HCT116 (cell line): ENCODE measurements at regions not wholly inside any gene's neighbourhood (a gene's known extent, or its start where the extent isn't known, plus 50 kb on each side); places are given as distances from the start of the nearest gene placed in this dataset.

ENCODE experiments used
- ATAC-seq: fragments of 200-7000 bp; cut with Tn5 transposase; 2 replicates; pipeline ENCODE4 v1.9.1; 2020; ENCODE audit warnings: mild to moderate bottlenecking, moderate library complexity
- BruUV-seq: library from RNA; stranded (reverse); fragments of 400-500 nt; replicated peaks from 2 replicates; lab custom pipeline; 2021; lab: Mats Ljungman, UMichigan
- CTCF ChIA-PET: fragments of 300-600 bp; sonication (Branson Sonifier 250); formaldehyde crosslinking; loops from one replicate; lab custom pipeline; 2021; ENCODE audit warnings: antibody characterized with exemption; lab: Charles Lee
- POLR2A ChIA-PET: fragments of 300-600, 350-600 bp; sonication (Branson Sonifier 250); formaldehyde crosslinking; loops from one replicate; lab custom pipeline; 2021; ENCODE audit warnings: antibody characterized with exemption; lab: Charles Lee
- RAD21 ChIA-PET, 2 experiments: fragments of 300-600 bp; sonication (Branson Sonifier 250); formaldehyde crosslinking; loops; one replicate each; lab custom pipeline; 2023; ENCODE audit warnings: low total read pairs in 2 of 2; ENCODE audit not compliant: uncharacterized antibody in 2 of 2, unreplicated experiment in 2 of 2, low non-redundant PET in 1 of 2; lab: Charles Lee
- DNase-seq: peaks from one replicate; pipeline ENCODE4 v3.0.0-alpha.2; 2010; ENCODE audit warnings: low read depth, low spot score
- H2AFZ ChIP-seq: fragments of 200-600 bp; shearing (Covaris generic), sonication (generic); 2 replicates; pipeline ENCODE4 v1.6.1; 2017; ENCODE audit warnings: low read depth, mixed run types, mixed read lengths, antibody characterized with exemption, low read length; ENCODE audit not compliant: poor library complexity, severe bottlenecking
- H3K27ac ChIP-seq: 2 replicates; pipeline ENCODE4 v1.5.1; 2012; ENCODE audit warnings: low read depth, low read length
- H3K27me3 ChIP-seq: fragments of 200-600 bp; sonication (generic); 2 replicates; pipeline ENCODE4 v1.6.1; 2016; ENCODE audit warnings: mixed run types, low read length, mixed read lengths; ENCODE audit not compliant: insufficient read depth
- H3K36me3 ChIP-seq, 2 experiments: fragments of 200-500 bp in 1 of 2; fragments of 200-600 bp in 1 of 2; sonication (Bioruptor generic) in 1 of 2; sonication (generic) in 1 of 2; 2 replicates each; pipeline versions ENCODE4 v1.5.1 to v1.6.1; 2014 to 2016; ENCODE audit warnings: low read length in 2 of 2, inconsistent platforms in 1 of 2, mixed read lengths in 1 of 2, mixed run types in 1 of 2; ENCODE audit not compliant: insufficient read depth in 2 of 2, control insufficient read depth in 1 of 2
- H3K4me1 ChIP-seq, 2 experiments: fragments of 200-600 bp in 1 of 2; sonication (generic) in 1 of 2; 2 replicates each; pipeline versions ENCODE4 v1.5.1 to v1.6.1; 2012 to 2017; ENCODE audit warnings: low read length in 2 of 2, inconsistent platforms in 1 of 2, mild to moderate bottlenecking in 1 of 2, mixed read lengths in 1 of 2, mixed run types in 1 of 2, moderate library complexity in 1 of 2; ENCODE audit not compliant: insufficient read depth in 2 of 2, control insufficient read depth in 1 of 2
- H3K4me2 ChIP-seq: fragments of 200-600 bp; sonication (generic); 2 replicates; pipeline ENCODE4 v1.6.1; 2017; ENCODE audit warnings: mixed run types, low read length, mixed read lengths
- H3K4me3 ChIP-seq, 2 experiments: fragments of 200-600 bp in 1 of 2; sonication (generic) in 1 of 2; replicated peaks in 1 of 2; 2 replicates each; pipeline ENCODE4 v1.5.1; 2011 to 2016; ENCODE audit warnings: low read length in 2 of 2, control low read depth in 1 of 2, low read depth in 1 of 2, mild to moderate bottlenecking in 1 of 2, mixed read lengths in 1 of 2, mixed run types in 1 of 2
- H3K79me2 ChIP-seq: fragments of 200-600 bp; sonication (generic); 2 replicates; pipeline ENCODE4 v1.6.1; 2017; ENCODE audit warnings: mild to moderate bottlenecking, mixed run types, low read length, moderate library complexity, mixed read lengths; ENCODE audit not compliant: insufficient read depth
- H3K9ac ChIP-seq: fragments of 200-600 bp; sonication (generic); 2 replicates; pipeline ENCODE4 v1.6.1; 2016; ENCODE audit warnings: low read length, mixed read lengths
- H3K9me2 ChIP-seq: fragments of 200-600 bp; sonication (generic), shearing (Covaris generic); 2 replicates; pipeline ENCODE4 v1.6.1; 2017; ENCODE audit warnings: mixed run types, mild to moderate bottlenecking, moderate library complexity; ENCODE audit not compliant: insufficient read depth
- H3K9me3 ChIP-seq, 2 experiments: fragments of 200-500 bp in 1 of 2; fragments of 200-600 bp in 1 of 2; sonication (Bioruptor generic) in 1 of 2; sonication (generic) in 1 of 2; 2 replicates each; pipeline ENCODE4 v1.6.1; 2014 to 2017; ENCODE audit warnings: low read length in 2 of 2, mixed read lengths in 2 of 2, inconsistent platforms in 1 of 2, low read depth in 1 of 2, mild to moderate bottlenecking in 1 of 2, mixed run types in 1 of 2, moderate library complexity in 1 of 2; ENCODE audit not compliant: control insufficient read depth in 1 of 2, insufficient read depth in 1 of 2
- H4K20me1 ChIP-seq: fragments of 200-600 bp; sonication (generic), shearing (Covaris generic); 2 replicates; pipeline ENCODE4 v1.6.1; 2017; ENCODE audit warnings: mixed run types, mild to moderate bottlenecking, moderate library complexity; ENCODE audit not compliant: insufficient read depth
- ATF3 ChIP-seq: IDR thresholded peaks from 2 replicates; pipeline ENCODE4 v1.6.1; 2012
- CBX3 ChIP-seq: IDR thresholded peaks from 2 replicates; pipeline ENCODE4 v1.6.1; 2012; ENCODE audit warnings: low read depth
- CEBPB ChIP-seq: IDR thresholded peaks from 2 replicates; pipeline ENCODE4 v1.6.1; 2012; ENCODE audit warnings: low read depth
- CTCF ChIP-seq, 3 experiments: fragments of 200-600 bp in 1 of 3; sonication (generic) in 1 of 3; IDR thresholded peaks in 2 of 3; conservative IDR thresholded peaks in 1 of 3; 2 replicates each; pipeline ENCODE4 v1.5.1; 2012 to 2017; ENCODE audit warnings: low read depth in 2 of 3, low read length in 2 of 3, antibody characterized with exemption in 1 of 3, borderline replicate concordance in 1 of 3, control low read depth in 1 of 3, mild to moderate bottlenecking in 1 of 3, mixed read lengths in 1 of 3, mixed run types in 1 of 3, moderate library complexity in 1 of 3; ENCODE audit not compliant: insufficient read depth in 1 of 3
- EGR1 ChIP-seq: IDR thresholded peaks from 2 replicates; pipeline ENCODE4 v1.6.1; 2012; ENCODE audit warnings: low read depth
- ELF1 ChIP-seq: IDR thresholded peaks from 2 replicates; pipeline ENCODE4 v1.6.1; 2012; ENCODE audit warnings: low read depth, borderline replicate concordance
- EZH2 ChIP-seq: fragments of 200-600 bp; sonication (generic); IDR thresholded peaks from 2 replicates; pipeline ENCODE4 v1.6.1; 2017; ENCODE audit warnings: antibody characterized with exemption, mixed run types
- EZH2phosphoT487 ChIP-seq: fragments of 200-600 bp; IDR thresholded peaks from 2 replicates; pipeline ENCODE4 v1.6.1; 2018; ENCODE audit warnings: antibody characterized with exemption, borderline replicate concordance
- FOSL1 ChIP-seq: IDR thresholded peaks from 2 replicates; pipeline ENCODE4 v1.6.1; 2012; ENCODE audit warnings: low read depth
- JUND ChIP-seq: IDR thresholded peaks from 2 replicates; pipeline ENCODE4 v1.6.1; 2012
- MAX ChIP-seq: IDR thresholded peaks from 2 replicates; pipeline ENCODE4 v1.6.1; 2012
- POLR2A ChIP-seq: IDR thresholded peaks from 2 replicates; pipeline ENCODE4 v1.7.0; 2011; ENCODE audit warnings: borderline replicate concordance; ENCODE audit not compliant: insufficient read depth, insufficient read length; ENCODE audit errors: extremely low read depth
- POLR2AphosphoS5 ChIP-seq: IDR thresholded peaks from 2 replicates; pipeline ENCODE4 v1.6.1; 2011; ENCODE audit warnings: mild to moderate bottlenecking, low read depth, low read length, moderate library complexity
- RAD21 ChIP-seq: IDR thresholded peaks from 2 replicates; pipeline ENCODE4 v1.6.1; 2012; ENCODE audit warnings: low read depth, mild to moderate bottlenecking
- SIN3A ChIP-seq: IDR thresholded peaks from 2 replicates; pipeline ENCODE4 v1.6.1; 2012; ENCODE audit warnings: low read depth
- SP1 ChIP-seq: IDR thresholded peaks from 2 replicates; pipeline ENCODE4 v1.6.1; 2012; ENCODE audit warnings: low read depth
- SRF ChIP-seq: IDR thresholded peaks from 2 replicates; pipeline ENCODE4 v1.6.1; 2012; ENCODE audit warnings: low read depth
- TCF7L2 ChIP-seq: IDR thresholded peaks from 2 replicates; pipeline ENCODE4 v1.7.0; 2011; ENCODE audit warnings: borderline replicate concordance, inconsistent platforms; ENCODE audit not compliant: insufficient read depth, insufficient read length; ENCODE audit errors: extremely low read depth
- YY1 ChIP-seq: IDR thresholded peaks from 2 replicates; pipeline ENCODE4 v1.6.1; 2011; ENCODE audit warnings: low read length, low read depth, moderate library complexity, mild to moderate bottlenecking; ENCODE audit not compliant: insufficient replicate concordance; ENCODE audit errors: extremely low read depth
- ZFX ChIP-seq: fragments of 450-650 bp; IDR thresholded peaks from 2 replicates; pipeline ENCODE4 v1.6.1; 2017
- ZNF274 ChIP-seq: fragments of 200-500 bp; sonication (Bioruptor generic); IDR thresholded peaks from 2 replicates; pipeline ENCODE4 v1.6.1; 2014; ENCODE audit warnings: mild to moderate bottlenecking, low read depth, low read length, inconsistent platforms
- intact Hi-C: fragments of 100-400 bp; cut with micrococcal nuclease; formaldehyde crosslinking; loops from 2 replicates; pipeline ENCODE4 v1.10.0; 2022

- no peaks in the 10 kb centered on the region for H4K20me1 ChIP-seq
- no peak for ATAC-seq
These were observed 122.3 kb upstream of the RAB6C start for GRCh38 chr2:129857200-129857599.

GRCh38 chr2:129859175-129859574 lies 120.3 kb upstream of the RAB6C start:
- Histone ChIP-seq H3K9me2 (no peaks in the 10 kb centered on the region), H2AFZ (no peak overlapping the region), H3K27me3 (no peaks in the 10 kb centered on the region; the same call in 1 of the 2 replicates), H3K4me2 (no peak overlapping the region), H3K9ac (no peak overlapping the region), H4K20me1 (no peaks in the 10 kb centered on the region), H3K4me3 (no peak overlapping the region), H3K4me1 (no peaks in the 10 kb centered on the region), H3K36me3 (no peaks in the 10 kb centered on the region), H3K27ac (no peak overlapping the region), H3K9me3 (no peaks in the 10 kb centered on the region), H3K79me2 (no peaks in the 10 kb centered on the region)
- DNase-seq (no peak), ATAC-seq (peak; percentile 27; the same call in 1 of the 2 replicates)
- ChIA-PET CTCF (no interaction called here), POLR2A (no interaction called here), RAD21 (no interaction called here)
- intact Hi-C loops, result no loop called here
- no TSS peak for BruUV-seq
- TF ChIP-seq SRF (no peak), EZH2 (no peak), EZH2phosphoT487 (no peak), POLR2AphosphoS5 (no peak), EGR1 (no peak), ZNF274 (no peak), JUND (no peak), CEBPB (no peak), ZFX (no peak), TCF7L2 (no peak), SIN3A (no peak), CTCF (IDR thresholded peaks at IDR 0.05 in 2 of 3, conservative IDR thresholded peaks at IDR 0.05 in 1 of 3; ENCODE audit: borderline replicate concordance in 1 of 3, insufficient read depth in 1 of 3, low read depth in 2 of 3, low read length in 2 of 3) (no peak), CBX3 (no peak)

More at GRCh38 chr2:129857200-129857599, 122.3 kb upstream of the RAB6C start:
- no TSS peak for BruUV-seq
- Histone ChIP-seq H3K4me2 (no peak overlapping the region), H3K9me3 (no peaks in the 10 kb centered on the region), H3K27ac (no peak overlapping the region), H2AFZ (no peak overlapping the region), H3K9me2 (no peaks in the 10 kb centered on the region), H3K79me2 (no peaks in the 10 kb centered on the region), H3K9ac (no peak overlapping the region), H3K36me3 (no peaks in the 10 kb centered on the region), H3K4me3 (no peak overlapping the region), H3K27me3 (no peaks in the 10 kb centered on the region; the same call in 1 of the 2 replicates), H3K4me1 (no peaks in the 10 kb centered on the region)
- intact Hi-C loops, result no loop called here
- ChIA-PET RAD21 (no interaction called here), CTCF (no interaction called here), POLR2A (no interaction called here)
- TF ChIP-seq SIN3A, result no peak
- no peak for TF ChIP-seq ATF3
- no peak for TF ChIP-seq EZH2phosphoT487
- no peak for TF ChIP-seq SP1
- no peak for TF ChIP-seq ELF1
- no peak for TF ChIP-seq MAX
- no peak for TF ChIP-seq POLR2A
- no peak for TF ChIP-seq CEBPB
- no peak for TF ChIP-seq POLR2AphosphoS5
- no peak for TF ChIP-seq ZNF274
- TF ChIP-seq YY1, result no peak
- no peak for TF ChIP-seq JUND
- TF ChIP-seq RAD21, result no peak
- TF ChIP-seq CBX3, result no peak
- TF ChIP-seq FOSL1, result no peak
- TF ChIP-seq TCF7L2, result no peak
- no peak for DNase-seq
